ENCODE measurements at regions not wholly inside any gene's neighbourhood (a gene's known extent, or its start where the extent isn't known, plus 50 kb on each side); places are given as distances from the start of the nearest gene placed in this dataset.
A peak's percentile ranks its signal among the peaks of the same experiment; 100 is the strongest.

- DNase-seq (ENCODE audit: low read depth): no peak
Observed at GRCh38 chr12:126519833-126520232, 1454.6 kb downstream of the AACS start.

GRCh38 chr12:126523891-126524290 is 1458.7 kb downstream of the AACS start:
- DNase-seq (ENCODE audit: low read depth): no peak

DNA sequence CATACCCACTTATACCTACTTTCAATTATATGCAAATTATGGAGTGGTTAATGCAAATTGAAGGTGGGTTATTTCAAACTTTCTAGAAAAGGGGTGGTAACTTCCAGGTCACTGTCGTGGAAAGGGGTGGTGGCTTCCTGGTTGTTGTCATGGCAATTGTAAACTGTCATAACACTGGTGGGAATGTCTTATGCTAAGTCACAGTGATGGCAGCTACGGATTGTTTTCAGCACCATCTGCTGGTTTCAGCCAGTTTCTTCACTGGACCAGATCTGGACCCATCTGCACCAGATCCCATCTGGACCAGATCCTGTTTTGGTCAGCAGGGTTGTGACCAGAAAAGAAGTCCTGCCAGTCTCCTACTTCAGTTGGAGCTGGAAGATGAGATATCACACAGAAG is 1469.3 kb downstream of the AACS start:
- DNase-seq (ENCODE audit: low read depth): no peak

- no peak for DNase-seq (ENCODE audit: low read depth)
Observed at GRCh38 chr12:126534942-126535341, 1469.7 kb downstream of the AACS start.

DNA sequence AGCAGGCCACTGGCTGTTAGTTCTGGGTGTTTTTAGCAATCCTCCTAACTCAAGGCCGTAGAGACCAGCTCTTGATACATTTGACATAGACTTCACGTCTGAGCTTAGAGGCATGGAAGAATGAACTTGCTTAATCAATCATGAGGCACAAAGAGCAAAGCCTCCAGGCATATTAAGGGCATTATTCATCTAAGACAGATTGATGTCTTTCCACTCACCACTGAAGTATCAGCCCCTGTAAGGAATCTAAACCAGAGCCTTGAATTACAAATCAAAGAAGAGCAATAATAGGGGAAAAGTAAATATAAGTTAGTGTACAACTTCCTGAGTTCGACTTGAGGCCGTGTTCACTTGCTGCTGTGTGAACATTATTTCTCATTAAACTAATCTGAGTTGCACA is 1470.7 kb downstream of the AACS start:
- DNase-seq (ENCODE audit: low read depth): no peak

GRCh38 chr12:126537961-126538530 is 1472.8 kb downstream of the AACS start:
- DNase-seq (ENCODE audit: low read depth): no peak

DNA sequence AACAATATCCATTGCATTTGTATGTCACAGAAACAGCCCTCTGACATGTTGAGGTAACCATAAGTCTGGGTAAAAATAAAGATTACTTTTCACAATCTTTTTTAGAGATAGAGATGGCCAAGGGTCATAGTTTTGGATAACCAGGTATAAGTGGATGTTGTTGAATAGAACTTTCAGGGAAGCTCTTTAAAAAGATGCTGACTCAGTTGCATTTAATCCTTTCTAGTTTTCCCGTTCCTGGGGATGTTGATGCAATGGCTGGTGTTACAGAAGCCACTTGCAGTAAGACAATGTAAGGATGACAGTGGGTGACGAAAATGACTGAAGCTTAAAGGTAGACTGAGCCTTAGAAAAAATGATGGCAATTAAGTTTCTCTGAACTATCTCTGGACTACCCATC is 1473.7 kb downstream of the AACS start:
- DNase-seq (ENCODE audit: low read depth): no peak

- DNase-seq (ENCODE audit: low read depth): no peak
Observed at GRCh38 chr12:126545411-126545810, 1480.2 kb downstream of the AACS start.

DNA sequence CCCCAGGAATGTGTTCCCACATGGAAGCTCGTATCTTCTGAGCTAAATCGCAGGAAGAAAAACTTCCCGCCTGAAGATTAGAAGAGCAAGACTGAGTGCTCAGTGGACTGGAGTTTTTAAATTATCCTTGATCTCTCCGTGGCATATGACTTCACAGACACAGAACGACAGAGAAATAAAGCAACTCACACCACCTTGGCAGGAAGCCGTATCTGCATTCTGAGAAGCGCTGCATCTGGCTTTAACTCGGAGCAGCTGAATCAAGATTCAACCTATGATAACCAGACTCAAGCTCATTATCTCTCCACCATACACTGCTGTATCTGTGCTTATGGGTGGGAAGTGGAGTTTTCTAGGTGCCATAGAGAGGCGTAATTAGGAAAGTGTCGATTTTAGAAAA is 1482.7 kb downstream of the AACS start:
- no peak for DNase-seq (ENCODE audit: low read depth)

DNA sequence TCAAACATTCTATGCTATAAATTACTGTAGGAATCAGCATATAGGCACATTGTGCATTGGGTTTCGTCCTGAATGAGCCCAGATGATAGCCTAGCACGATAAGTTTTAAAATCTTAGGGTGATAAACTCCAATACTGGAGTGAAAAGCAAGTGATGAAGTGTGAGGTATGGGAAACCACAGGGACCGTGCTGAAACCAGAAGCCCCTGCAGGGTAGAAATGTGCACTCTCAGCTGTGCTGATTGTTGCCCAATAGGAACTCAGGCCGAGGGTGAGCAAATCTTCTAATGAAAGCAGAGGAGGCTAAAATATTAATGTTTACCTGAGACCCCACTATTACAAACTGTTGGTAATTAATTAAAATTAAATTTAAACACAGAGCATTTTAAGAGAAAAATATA is 1486.6 kb downstream of the AACS start:
- DNase-seq (ENCODE audit: low read depth): no peak

DNA sequence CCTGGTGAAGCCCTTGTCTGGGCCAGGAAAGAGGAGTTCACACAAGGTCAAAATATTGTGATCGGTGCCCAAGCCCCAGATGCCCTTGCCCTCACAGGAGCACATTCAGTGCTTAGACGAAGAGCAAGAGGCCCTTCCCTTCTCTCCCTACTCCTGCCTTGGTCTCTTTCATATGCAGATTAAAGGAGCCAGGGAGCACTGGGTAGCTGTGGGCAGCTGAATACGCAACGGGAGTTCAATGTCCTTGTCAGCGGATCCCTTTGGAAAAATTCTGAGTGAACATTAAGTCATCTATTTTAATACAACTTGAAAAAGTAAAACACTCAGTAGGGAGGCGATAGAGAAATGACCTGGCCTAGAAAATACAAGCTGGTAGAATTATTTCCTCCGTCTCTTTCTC is 1489.4 kb downstream of the AACS start:
- no peak for DNase-seq (ENCODE audit: low read depth)

DNA sequence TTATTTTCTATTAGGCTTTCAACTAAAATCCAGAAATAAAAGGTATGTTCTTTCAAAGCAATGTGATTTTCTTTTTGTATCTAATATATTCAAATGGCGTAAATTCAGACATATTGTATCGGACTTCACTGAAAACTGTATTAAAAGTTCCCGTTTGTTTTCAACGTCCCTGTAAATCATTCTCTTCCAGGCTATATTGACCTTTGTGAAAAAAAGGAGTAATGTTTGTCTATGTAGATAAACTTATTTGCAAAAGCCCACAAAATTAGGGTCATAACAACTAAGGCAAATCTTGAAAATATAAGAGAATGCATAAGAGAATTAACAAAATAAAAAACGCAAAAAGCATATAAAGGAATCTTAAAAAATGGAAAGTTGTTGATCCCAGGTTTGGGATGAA is 1492.4 kb downstream of the AACS start:
- DNase-seq (ENCODE audit: low read depth): no peak

- DNase-seq (ENCODE audit: low read depth): no peak
Observed at GRCh38 chr12:126558219-126558618, 1493.0 kb downstream of the AACS start.

DNA sequence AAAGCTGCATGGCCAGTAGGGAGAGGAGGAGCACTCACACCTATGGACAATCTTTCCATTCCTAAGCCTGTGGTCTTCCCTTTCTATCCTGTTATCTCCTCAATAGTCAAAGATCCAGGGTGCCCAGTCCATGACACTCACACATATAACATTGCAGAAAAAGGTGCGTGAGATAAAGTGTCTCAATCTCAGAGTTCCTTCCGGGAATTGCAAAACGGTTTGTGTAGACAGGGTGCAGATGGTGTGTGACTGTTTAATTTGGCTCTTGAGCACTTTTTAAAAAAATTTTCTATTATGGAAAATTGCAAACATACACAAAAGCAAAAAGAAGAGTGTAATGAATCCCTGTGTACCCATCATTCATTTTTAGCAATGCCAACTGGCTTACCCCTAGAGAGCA is 1493.6 kb downstream of the AACS start:
- DNase-seq (ENCODE audit: low read depth): no peak

GRCh38 chr12:126567016-126567415 is 1501.8 kb downstream of the AACS start:
- DNase-seq (ENCODE audit: low read depth): no peak

DNA sequence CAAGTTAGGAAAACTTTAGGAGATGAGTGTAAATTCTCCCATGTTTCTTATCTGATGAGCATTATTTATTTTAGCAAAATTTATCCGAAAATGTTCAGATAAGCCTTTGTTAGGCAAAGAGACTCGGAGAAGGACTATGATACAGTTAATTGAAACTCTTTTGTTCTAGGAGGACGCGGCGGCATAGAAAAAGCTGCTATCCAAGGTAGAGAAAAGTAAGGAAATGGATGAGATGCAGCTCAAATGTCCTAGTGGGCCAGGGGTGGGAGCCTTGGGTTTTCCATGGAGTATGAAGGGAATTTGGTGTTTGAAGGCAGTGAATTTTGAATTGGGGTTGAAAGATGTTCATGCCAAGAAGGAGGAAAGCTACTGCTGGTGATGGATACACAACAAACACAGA is 1504.5 kb downstream of the AACS start:
- no peak for DNase-seq (ENCODE audit: low read depth)

DNA sequence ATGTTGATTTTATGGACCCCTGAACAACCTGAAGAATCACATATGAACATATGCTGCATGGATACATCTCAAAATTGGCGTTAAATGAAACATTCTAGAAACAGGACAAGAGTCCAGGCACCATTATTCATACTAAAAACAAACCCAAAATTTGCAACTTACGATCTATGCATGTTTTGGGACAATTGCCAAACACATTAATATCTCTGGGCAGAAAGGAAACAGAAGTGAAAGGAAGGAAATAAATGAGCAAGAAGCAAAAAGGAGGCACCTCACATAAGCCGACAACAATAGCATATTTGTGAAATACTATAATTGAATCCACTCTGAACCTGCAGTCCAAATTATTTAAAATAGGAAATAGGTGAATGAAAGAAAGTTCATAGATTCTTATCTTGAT is 1505.3 kb downstream of the AACS start:
- no peak for DNase-seq (ENCODE audit: low read depth)

- DNase-seq (ENCODE audit: low read depth): no peak
Observed at GRCh38 chr12:126572170-126572569, 1506.9 kb downstream of the AACS start.

DNA sequence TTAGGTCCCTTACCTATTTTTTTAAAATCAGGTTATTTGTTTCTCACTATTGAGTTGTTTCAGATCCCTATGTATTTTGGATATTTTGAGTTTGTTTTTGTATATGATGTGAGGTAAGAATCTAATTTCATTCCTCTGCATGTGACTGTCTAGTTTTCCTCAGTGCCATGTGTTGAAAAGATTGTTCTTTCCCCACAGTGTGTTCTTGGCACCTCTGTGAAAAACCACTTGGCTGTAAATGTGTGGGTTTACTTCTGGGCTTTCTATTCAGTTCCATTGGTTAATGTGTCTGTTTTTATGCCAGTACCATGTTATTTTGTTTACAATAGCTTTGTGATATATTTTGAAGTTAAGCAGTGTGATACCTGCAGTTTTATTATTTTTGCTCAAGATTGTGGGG is 1516.4 kb downstream of the AACS start:
- no peak for DNase-seq (ENCODE audit: low read depth)

GRCh38 chr12:126582231-126582630 is 1517.0 kb downstream of the AACS start:
- no peak for DNase-seq (ENCODE audit: low read depth)

- peak; percentile 41 for DNase-seq (ENCODE audit: low read depth)
Observed at GRCh38 chr12:126588586-126589249, 1523.5 kb downstream of the AACS start.

DNA sequence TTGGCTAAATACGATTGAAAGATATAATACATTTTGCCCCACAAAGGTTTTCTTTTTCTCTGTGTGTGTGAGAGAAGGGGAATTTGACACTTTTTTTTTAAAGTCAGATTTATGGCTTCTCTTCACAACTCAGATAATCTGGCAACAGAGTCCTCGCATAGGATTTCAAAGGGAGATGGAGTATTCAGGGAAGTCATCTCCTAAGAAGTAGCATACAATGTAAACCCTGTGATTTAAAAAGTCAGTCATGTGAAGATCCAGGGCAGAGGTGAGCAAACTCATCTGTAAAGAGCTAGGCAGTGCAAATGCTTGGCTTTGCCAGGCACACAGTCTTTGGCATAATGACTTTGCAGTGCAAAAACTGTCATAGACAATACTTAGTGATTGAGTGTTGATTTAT is 1526.3 kb downstream of the AACS start:
- DNase-seq (ENCODE audit: low read depth): no peak

GRCh38 chr12:126601184-126602170 is 1536.2 kb downstream of the AACS start:
- DNase-seq (ENCODE audit: low read depth): no peak

Measured in stromal cell of bone marrow (primary cell).